GM19328 (cell line): ENCODE measurements at regions not wholly inside any gene's neighbourhood (a gene's known extent, or its start where the extent isn't known, plus 50 kb on each side); places are given as distances from the start of the nearest gene placed in this dataset.
"Not testable (repeated sequence)": the region's sequence is repeated elsewhere in the genome, so short reads cannot be mapped to it uniquely, and the experiment has no call there.

Experiments
- ATAC-seq: cut with Tn5 transposase; IDR thresholded peaks from one replicate; pipeline ENCODE4 v1.9.1; 2021; ENCODE audit warnings: mild to moderate bottlenecking, moderate library complexity; ENCODE audit not compliant: unreplicated experiment

- ATAC-seq: not testable (repeated sequence)
Observed at GRCh38 chr2:89129440-89129839, 438.0 kb downstream of the RPIA start.

GRCh38 chr2:89130665-89131308 lies 439.3 kb downstream of the RPIA start:
- not testable (repeated sequence) for ATAC-seq

- ATAC-seq: not testable (repeated sequence)
Observed at GRCh38 chr2:89142959-89143358, 451.5 kb downstream of the RPIA start.

GRCh38 chr2:89145342-89145741 lies 453.9 kb downstream of the RPIA start:
- ATAC-seq: not testable (repeated sequence)

- ATAC-seq: not testable (repeated sequence)
Observed at GRCh38 chr2:89148256-89148655, 456.8 kb downstream of the RPIA start.

- not testable (repeated sequence) for ATAC-seq
Observed at GRCh38 chr2:89151699-89152098, 460.2 kb downstream of the RPIA start.

GRCh38 chr2:89152501-89152900 lies 461.0 kb downstream of the RPIA start:
- ATAC-seq: not testable (repeated sequence)

- ATAC-seq: not testable (repeated sequence)
Observed at GRCh38 chr2:89153210-89153609, 461.7 kb downstream of the RPIA start.

- ATAC-seq: not testable (repeated sequence)
Observed at GRCh38 chr2:89154247-89154682, 462.8 kb downstream of the RPIA start.

GRCh38 chr2:89160306-89160705 lies 468.8 kb downstream of the RPIA start:
- ATAC-seq: not testable (repeated sequence)

GRCh38 chr2:89161626-89162025 lies 470.2 kb downstream of the RPIA start:
- ATAC-seq: not testable (repeated sequence)

GRCh38 chr2:89170506-89171173 lies 479.2 kb downstream of the RPIA start:
- ATAC-seq: not testable (repeated sequence)

GRCh38 chr2:89171174-89171519 lies 479.7 kb downstream of the RPIA start:
- ATAC-seq: not testable (repeated sequence)

- ATAC-seq: not testable (repeated sequence)
Observed at GRCh38 chr2:89177004-89177403, 485.5 kb downstream of the RPIA start.

- not testable (repeated sequence) for ATAC-seq
Observed at GRCh38 chr2:89182221-89182620, 490.7 kb downstream of the RPIA start.

- not testable (repeated sequence) for ATAC-seq
Observed at GRCh38 chr2:89184746-89185145, 493.3 kb downstream of the RPIA start.

GRCh38 chr2:89195636-89196251 lies 504.3 kb downstream of the RPIA start:
- not testable (repeated sequence) for ATAC-seq

GRCh38 chr2:89196719-89197118 lies 505.2 kb downstream of the RPIA start:
- ATAC-seq: not testable (repeated sequence)

GRCh38 chr2:89198026-89198425 lies 506.6 kb downstream of the RPIA start:
- ATAC-seq: not testable (repeated sequence)

- ATAC-seq: not testable (repeated sequence)
Observed at GRCh38 chr2:89199453-89200246, 508.2 kb downstream of the RPIA start.

- not testable (repeated sequence) for ATAC-seq
Observed at GRCh38 chr2:89200247-89200527, 508.7 kb downstream of the RPIA start.
